AG04449 (cell line): ENCODE measurements at regions not wholly inside any gene's neighbourhood (a gene's known extent, or its start where the extent isn't known, plus 50 kb on each side); places are given as distances from the start of the nearest gene placed in this dataset.

Experiments
- CTCF ChIA-PET: fragments of 350-600 bp; formaldehyde crosslinking; extraction: SDS; loops from one replicate; lab custom pipeline; 2021; ENCODE audit warnings: antibody characterized with exemption; lab: Yijun Ruan, JAX
- POLR2A ChIA-PET: fragments of 400-600, 350-600 bp; formaldehyde crosslinking; extraction: SDS; loops from one replicate; lab custom pipeline; 2020; ENCODE audit warnings: antibody characterized with exemption, inconsistent platforms; lab: Yijun Ruan, JAX
- DNase-seq: peaks from one replicate; pipeline ENCODE4 v3.0.0-alpha.2; 2010; ENCODE audit warnings: low read depth, low spot score
- H3K4me3 ChIP-seq: 2 replicates; pipeline ENCODE4 v1.5.1; 2011; ENCODE audit warnings: low read depth, mild to moderate bottlenecking, control low read depth, low read length
- CTCF ChIP-seq: IDR thresholded peaks from one replicate; pipeline ENCODE4 v1.5.1; 2011; ENCODE audit warnings: mild to moderate bottlenecking, moderate library complexity, low read length, control low read depth, inconsistent platforms; ENCODE audit not compliant: insufficient read depth; ENCODE audit errors: missing control alignments

GRCh38 chr7:106424476-106425016 lies 139.8 kb upstream of the NAMPT start:
- no peak for DNase-seq
- H3K4me3 ChIP-seq = peak overlapping the region; percentile 10; the same call in 1 of the 2 replicates
- CTCF ChIA-PET = interaction anchor here (1.1 to 4.3 kb wide), 5 partner anchors 38 to 312 kb away, joined by 3 to 15 read pairs (median 4); no protein-coding TSS in a partner anchor
- no peak for TF ChIP-seq CTCF
- POLR2A ChIA-PET = interaction anchor here (1.1 to 1.5 kb wide), 3 partner anchors 61 to 208 kb away, joined by 3 to 9 read pairs (median 4); partner anchors contain the start of gene NAMPT

GRCh38 chr7:106423821-106424475 lies 139.2 kb upstream of the NAMPT start:
- CTCF ChIA-PET = interaction anchor here (1.3 to 4.3 kb wide), 2 partner anchors 244 to 247 kb away, joined by 3 to 15 read pairs; no protein-coding TSS in a partner anchor
- DNase-seq = no peak
- no peak overlapping the region for H3K4me3 ChIP-seq
- no peak for TF ChIP-seq CTCF
- POLR2A ChIA-PET = interaction anchor here (1.1 kb wide), 1 partner anchor 61 kb away, joined by 4 read pairs; no protein-coding TSS in a partner anchor

- no peak for TF ChIP-seq CTCF
- no peak overlapping the region for H3K4me3 ChIP-seq
- ChIA-PET POLR2A (no interaction called here), CTCF (interaction anchor here (1.3 to 4.3 kb wide), 2 partner anchors 243 to 246 kb away, joined by 3 to 15 read pairs; no protein-coding TSS in a partner anchor)
- no peak for DNase-seq
Observed at GRCh38 chr7:106423111-106423510, 138.3 kb upstream of the NAMPT start.

- TF ChIP-seq CTCF = no peak
- H3K4me3 ChIP-seq = no peak overlapping the region
- DNase-seq = peak; percentile 84
- ChIA-PET CTCF (interaction anchor here (0.6 to 1.6 kb wide), 3 partner anchors 41 to 254 kb away, joined by 3 to 5 read pairs (median 4); no protein-coding TSS in a partner anchor), POLR2A (interaction anchor here (0.8 to 1.0 kb wide), 2 partner anchors 137 to 185 kb away, joined by 4 read pairs; partner anchors contain the start of gene NAMPT)
Observed at GRCh38 chr7:106421181-106421762, 136.5 kb upstream of the NAMPT start.

GRCh38 chr7:106420736-106421135 lies 136.0 kb upstream of the NAMPT start:
- no peak for DNase-seq
- no peak overlapping the region for H3K4me3 ChIP-seq
- ChIA-PET POLR2A (no interaction called here), CTCF (interaction anchor here (1.0 to 1.6 kb wide), 3 partner anchors 42 to 253 kb away, joined by 3 to 5 read pairs (median 4); no protein-coding TSS in a partner anchor)
- no peak for TF ChIP-seq CTCF

GRCh38 chr7:106420210-106420609 lies 135.4 kb upstream of the NAMPT start:
- TF ChIP-seq CTCF = no peak
- ChIA-PET CTCF (interaction anchor here (1.0 to 1.6 kb wide), 3 partner anchors 42 to 253 kb away, joined by 3 to 5 read pairs (median 4); no protein-coding TSS in a partner anchor), POLR2A (no interaction called here)

More at GRCh38 chr7:106420210-106420609, 135.4 kb upstream of the NAMPT start:
- no peak for DNase-seq
- no peak overlapping the region for H3K4me3 ChIP-seq
